ENCODE measurements at regions not wholly inside any gene's neighbourhood (a gene's known extent, or its start where the extent isn't known, plus 50 kb on each side); places are given as distances from the start of the nearest gene placed in this dataset.

GRCh38 chr2:81940266-81940955, 1635.9 kb upstream of the LRRTM1 start:
- DNase-seq (ENCODE audit: low spot score), result no peak

GRCh38 chr2:81937944-81938343, 1633.4 kb upstream of the LRRTM1 start:
- no peak for DNase-seq (ENCODE audit: low spot score)

DNA sequence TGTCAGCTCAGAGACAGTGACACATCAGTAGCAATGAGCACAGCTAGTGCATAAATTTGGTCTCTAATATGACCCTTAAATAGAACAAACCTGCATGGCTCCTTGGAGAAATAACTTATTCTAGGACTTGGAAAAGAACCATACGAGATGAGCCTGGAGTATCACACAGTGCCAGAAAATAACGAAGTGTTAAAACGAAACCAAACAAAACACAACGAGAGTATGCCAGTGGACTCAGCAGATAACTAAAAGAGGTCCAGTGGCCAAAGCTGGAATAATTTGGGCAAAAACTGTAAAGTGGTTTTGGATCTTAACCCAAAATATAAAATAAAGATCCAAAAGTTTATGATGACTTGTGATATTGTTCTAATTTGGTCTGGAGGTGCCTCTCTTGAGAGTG, 1599.0 kb upstream of the LRRTM1 start:
- DNase-seq (ENCODE audit: low spot score), result no peak

DNA sequence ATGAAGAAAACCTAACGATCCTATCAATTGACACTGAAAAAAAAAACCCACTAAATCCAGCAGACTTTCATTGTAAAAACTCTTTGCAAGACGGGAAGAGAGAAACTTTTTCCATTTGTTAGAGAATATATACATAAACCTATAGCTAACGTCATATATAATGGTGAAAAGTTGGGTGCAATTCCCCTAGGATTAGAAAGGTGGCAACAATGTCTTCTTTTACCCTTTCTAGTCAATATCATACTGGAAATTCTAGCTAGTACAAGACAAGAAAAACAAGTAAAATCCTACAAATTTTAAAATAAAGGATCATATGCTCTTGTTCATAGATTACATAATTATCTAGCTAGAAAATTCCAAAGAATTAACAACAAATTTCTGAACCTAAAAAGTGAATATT, 1596.5 kb upstream of the LRRTM1 start:
- DNase-seq (ENCODE audit: low spot score), result no peak

DNA sequence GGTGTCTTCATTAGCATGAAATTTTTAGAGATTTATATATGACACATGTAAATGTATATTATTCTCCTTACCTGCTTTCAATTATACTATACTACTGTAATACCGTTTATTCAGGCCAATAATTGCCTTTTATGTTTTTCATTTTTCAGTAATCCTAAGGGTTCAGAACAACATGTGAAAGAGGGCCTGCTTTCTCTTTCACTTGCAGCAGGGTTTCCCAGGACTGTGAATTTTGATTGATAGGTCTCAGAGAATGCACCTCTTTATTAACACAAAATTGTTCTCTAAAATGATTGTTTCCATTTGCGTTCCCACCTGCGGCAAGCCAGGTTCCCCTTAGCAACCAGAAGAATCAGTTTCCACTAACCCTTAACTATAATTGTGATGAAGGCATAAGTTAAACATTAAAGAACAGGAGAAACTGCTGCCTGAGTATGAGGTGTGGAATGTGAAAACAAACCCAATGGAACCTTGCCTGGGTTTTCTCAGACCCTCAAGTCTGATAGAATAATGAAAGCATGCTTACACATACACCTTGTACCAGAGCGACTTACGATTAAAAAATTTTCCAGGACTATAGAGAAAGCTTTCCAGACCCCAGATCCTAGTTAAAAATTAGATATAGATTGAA, 1591.2 kb upstream of the LRRTM1 start:
- DNase-seq (ENCODE audit: low spot score), result no peak

- no peak for DNase-seq (ENCODE audit: low spot score)
Observed at GRCh38 chr2:81894451-81894990, 1590.0 kb upstream of the LRRTM1 start.

DNA sequence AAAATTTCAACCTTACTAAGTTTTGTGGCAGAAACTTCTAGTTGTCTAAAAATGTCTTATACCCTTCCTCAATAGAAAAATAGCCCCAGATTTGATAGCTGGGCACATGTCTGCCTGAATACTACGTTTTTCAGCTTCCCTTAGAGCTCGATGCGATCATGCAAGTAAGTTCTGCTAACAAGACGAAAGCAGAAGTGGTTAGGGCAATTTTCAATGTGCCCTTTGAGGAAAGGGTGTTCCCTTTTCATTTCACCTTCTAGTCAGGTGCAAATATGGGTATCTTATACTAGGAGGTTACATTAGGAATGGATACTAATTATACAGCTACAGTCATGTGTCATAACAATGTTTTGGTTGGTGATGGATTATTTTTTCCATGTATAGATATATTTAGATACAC, 1572.1 kb upstream of the LRRTM1 start:
- no peak for DNase-seq (ENCODE audit: low spot score)

- DNase-seq (ENCODE audit: low spot score), result no peak
Observed at GRCh38 chr2:81872006-81872405, 1567.5 kb upstream of the LRRTM1 start.

DNA sequence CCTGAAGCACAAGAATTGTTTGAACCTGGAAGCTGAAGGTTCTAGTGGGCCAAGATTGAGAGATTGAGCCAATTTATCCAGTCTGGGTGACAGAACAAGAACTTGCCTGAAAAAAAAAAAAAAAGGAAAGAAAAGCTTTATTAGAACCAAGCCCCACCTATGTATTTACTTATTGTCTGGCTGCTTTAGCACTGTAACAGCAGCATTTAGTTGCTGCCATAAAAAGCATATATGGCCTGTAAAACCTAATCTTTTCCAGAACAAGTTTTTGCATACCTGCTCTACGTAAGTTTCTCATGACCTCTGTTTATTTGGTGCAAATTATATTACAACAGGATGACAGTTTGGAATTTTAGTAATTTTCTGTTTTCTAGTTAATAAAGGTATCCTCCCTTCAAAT, 1565.6 kb upstream of the LRRTM1 start:
- no peak for DNase-seq (ENCODE audit: low spot score)

DNA sequence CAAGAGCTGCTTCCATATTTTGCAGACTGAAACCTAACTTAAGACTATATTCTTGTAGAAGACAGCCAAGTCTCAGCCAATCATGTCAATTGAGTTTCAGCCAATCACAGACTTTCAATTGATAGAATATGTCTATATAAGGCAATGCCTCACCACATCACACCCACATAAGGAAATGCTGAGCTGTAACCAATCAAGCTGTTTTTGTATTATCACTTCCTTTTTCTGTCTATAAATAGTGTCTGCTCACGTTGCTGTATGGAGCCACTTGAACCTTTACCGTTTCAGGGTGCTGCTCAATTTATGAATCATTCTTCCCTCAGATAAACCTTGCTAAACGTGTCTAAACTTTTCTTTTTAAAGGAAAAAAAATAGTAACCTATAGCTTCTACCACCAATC, 1554.4 kb upstream of the LRRTM1 start:
- DNase-seq (ENCODE audit: low spot score), result no peak

DNA sequence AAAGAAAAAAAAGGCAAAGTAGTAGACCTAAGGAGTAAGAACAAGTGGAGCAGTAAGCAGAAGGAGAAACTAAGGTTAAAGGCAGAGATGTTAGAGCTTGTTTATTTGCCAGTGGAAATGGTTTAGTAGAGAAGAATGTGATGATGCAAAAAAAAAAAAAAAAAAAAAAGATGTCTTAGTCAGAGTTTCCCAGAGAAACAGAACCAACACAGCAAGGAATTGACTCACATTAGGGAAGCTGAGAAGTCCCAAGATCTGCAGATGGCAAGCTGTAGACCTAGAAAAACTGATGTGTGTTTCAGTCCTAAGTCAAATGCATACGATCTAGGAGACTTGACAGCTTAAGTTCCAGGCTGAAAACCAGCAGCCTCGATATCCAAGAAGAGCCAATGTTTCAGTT, 1548.8 kb upstream of the LRRTM1 start:
- no peak for DNase-seq (ENCODE audit: low spot score)

GRCh38 chr2:81852651-81853050, 1548.1 kb upstream of the LRRTM1 start:
- no peak for DNase-seq (ENCODE audit: low spot score)

GRCh38 chr2:81839780-81840179, 1535.2 kb upstream of the LRRTM1 start:
- DNase-seq (ENCODE audit: low spot score), result no peak

DNA sequence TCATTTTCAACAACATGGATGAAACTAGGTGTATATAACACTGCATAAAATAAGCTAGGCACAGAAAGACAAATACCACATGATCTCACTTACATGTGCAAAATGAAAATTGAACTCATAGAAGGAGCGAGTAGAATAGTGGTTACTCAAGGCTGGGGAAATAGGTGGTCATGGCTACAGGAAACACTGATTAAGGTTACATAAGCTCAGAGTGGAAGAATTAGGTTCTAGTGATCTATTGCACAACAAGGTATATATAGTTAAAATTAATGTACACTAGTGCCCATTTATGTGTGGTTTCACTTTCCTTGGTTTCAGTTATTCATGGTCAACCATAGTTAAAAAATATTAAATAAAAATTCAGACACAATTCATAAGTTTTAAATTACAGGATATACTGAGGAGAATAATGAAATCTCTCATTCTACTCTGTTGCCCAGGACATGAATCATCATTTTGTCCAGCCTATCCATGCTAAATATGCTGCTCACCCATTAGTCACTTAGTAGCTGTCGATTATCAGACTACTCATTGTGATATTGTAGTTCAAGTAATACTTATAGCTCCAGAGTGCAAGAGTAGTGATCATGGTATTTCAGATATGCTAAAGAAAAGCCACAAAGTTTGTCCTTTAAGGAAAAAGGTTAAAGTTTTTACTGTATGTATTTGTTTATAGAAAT, 1530.9 kb upstream of the LRRTM1 start:
- DNase-seq (ENCODE audit: low spot score), result no peak

DNA sequence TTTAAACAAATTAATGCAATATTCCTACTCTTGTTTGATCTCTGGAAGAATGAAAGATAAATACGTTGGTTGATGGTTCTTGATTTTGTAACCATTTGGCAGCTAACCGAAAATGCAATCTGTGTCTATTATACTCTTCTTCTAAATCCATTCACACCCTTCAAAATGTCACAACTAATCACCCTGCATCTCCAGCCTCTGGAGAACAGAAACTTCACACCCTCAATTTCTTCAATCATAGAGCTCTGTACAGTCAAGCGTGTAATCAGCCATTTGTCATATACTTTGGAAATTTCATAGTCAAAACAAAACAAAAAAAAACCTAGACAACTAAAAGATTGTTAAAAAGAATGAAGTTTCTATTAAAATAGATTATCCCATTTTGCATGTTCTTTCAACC, 1482.3 kb upstream of the LRRTM1 start:
- no peak for DNase-seq (ENCODE audit: low spot score)

DNA sequence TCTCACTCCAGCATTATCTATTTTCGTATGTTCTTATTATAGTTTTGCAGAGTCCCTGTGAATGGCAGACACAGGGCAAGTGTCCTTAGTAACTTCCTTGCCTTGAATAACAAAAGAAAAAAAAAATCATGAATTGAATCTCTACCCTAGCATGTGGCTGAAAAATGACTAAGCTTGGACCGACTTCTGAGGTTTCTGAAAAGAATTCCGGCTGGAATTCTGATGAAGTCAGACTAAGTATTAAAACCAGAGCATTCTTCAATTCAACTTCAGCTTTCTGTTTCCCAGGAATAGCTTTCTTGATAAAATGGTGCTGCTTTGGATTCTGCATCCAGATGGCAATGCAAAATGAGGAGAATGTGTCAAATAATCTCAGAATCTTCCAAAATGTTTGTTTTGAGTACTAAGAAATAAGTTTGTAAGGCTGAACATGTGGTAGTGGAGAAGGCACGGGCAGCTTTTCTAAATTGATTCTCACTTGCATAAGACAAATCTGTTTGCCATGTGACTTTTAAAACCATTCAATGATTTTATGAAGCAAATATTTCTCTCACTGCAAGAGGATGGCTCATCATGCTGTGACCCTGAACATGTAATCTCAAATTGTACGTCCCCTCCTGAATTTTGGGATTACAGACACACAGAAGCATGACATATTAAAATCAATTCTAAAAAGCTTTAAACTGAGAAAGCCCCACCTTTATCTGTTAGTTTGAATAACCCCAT, 1462.8 kb upstream of the LRRTM1 start:
- DNase-seq (ENCODE audit: low spot score), result no peak

DNA sequence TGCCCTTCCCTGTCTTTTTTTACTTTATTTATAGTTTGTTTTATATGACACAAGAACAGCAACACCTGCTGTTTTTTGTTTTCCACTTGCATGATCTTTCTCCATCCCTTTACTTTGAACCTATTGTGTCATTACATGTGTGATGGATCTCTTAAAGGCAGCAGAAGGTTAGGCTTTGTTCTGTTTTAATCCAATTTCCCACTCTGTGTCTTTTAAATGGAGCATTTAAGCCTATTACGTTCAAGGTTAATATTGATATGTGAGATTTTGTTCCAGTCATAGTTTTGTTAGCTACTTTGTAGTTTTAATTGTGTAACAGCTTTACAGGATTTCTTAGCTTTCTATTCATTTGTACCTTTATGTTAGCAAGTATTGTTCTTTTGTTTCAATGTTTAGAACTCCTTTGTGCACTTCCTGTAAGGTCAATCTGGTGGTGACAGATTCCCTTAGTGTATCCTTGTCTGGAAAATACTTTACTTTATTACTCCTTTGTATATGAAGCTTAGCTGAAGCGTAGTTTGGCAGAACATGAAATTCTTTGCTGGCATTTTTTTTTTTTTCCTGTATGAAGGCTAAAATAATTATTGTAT, 1443.0 kb upstream of the LRRTM1 start:
- DNase-seq (ENCODE audit: low spot score), result no peak

- no peak for DNase-seq (ENCODE audit: low spot score)
Observed at GRCh38 chr2:81739966-81740365, 1435.4 kb upstream of the LRRTM1 start.

- DNase-seq (ENCODE audit: low spot score), result no peak
Observed at GRCh38 chr2:81734981-81735380, 1430.4 kb upstream of the LRRTM1 start.

- no peak for DNase-seq (ENCODE audit: low spot score)
Observed at GRCh38 chr2:81714817-81715216, 1410.3 kb upstream of the LRRTM1 start.

GRCh38 chr2:81706856-81707255, 1402.3 kb upstream of the LRRTM1 start:
- no peak for DNase-seq (ENCODE audit: low spot score)

GRCh38 chr2:81703831-81704230, 1399.3 kb upstream of the LRRTM1 start:
- no peak for DNase-seq (ENCODE audit: low spot score)

All from CD4-positive, alpha-beta T cell treated with Interleukin-15 for 4 hours (primary cell).